ENCODE measurements at regions not wholly inside any gene's neighbourhood (a gene's known extent, or its start where the extent isn't known, plus 50 kb on each side); places are given as distances from the start of the nearest gene placed in this dataset.
A peak's percentile ranks its signal among the peaks of the same experiment; 100 is the strongest.

- peak; percentile 82 for TF ChIP-seq USF2 (IDR thresholded peaks at IDR 0.05; ENCODE audit: low read depth, low read length)
- TF ChIP-seq USF2 (CRISPR knock-in tag; IDR thresholded peaks at IDR 0.05; ENCODE audit: borderline replicate concordance) = no peak
Observed at GRCh38 chr17:45688353-45688752, 95.8 kb upstream of the CRHR1 start (continued).

- POLR2A ChIA-PET = no interaction called here
- H3K9ac ChIP-seq (ENCODE audit: insufficient read depth, low read depth, low read length) = no peak overlapping the region
- H3K4me2 ChIP-seq (ENCODE audit: low read depth, low read length) = no peak overlapping the region
- CTCF ChIA-PET (ENCODE audit: low intra/inter-chr PET ratio, low total read pairs) = no interaction called here
- H3K4me1 ChIP-seq (ENCODE audit: insufficient read depth, low read length) = no peaks in the 10 kb centered on the region
- H2AFZ ChIP-seq (ENCODE audit: low read length) = no peak overlapping the region
- H3K4me3 ChIP-seq (replicated peaks in 1 of 3; ENCODE audit: insufficient read depth in 1 of 3, low read depth in 2 of 3, low read length in 3 of 3) = no peak overlapping the region
- FAIRE-seq (no peak), DNase-seq (ENCODE audit: low spot score) (no peak), ATAC-seq (no peak)
- H3K9me3 ChIP-seq (ENCODE audit: low read length) = no peaks in the 10 kb centered on the region
- BruUV-seq (replicated peaks) = no TSS peak
- in situ Hi-C loops (cut with HindIII; ENCODE audit: extremely low pct_ligation_motif_present, low pct_unique_long_range_greater_than_20kb) = no loop called here
- H3K36me3 ChIP-seq (replicated peaks in 1 of 2; ENCODE audit: control insufficient read depth in 1 of 2, insufficient read depth in 2 of 2, low read length in 2 of 2) = no peaks in the 10 kb centered on the region
- intact Hi-C loops (cut with micrococcal nuclease; ENCODE audit: unreplicated experiment) = no loop called here
- H3K79me2 ChIP-seq (ENCODE audit: insufficient read depth, low read length) = no peaks in the 10 kb centered on the region
- H3K27me3 ChIP-seq (ENCODE audit: control insufficient read depth in 1 of 2, insufficient read depth in 2 of 2, low read length in 2 of 2) = peaks cover 11 to 67% of the 10 kb centered on the region in 2 experiments
- no peaks in the 10 kb centered on the region; the same call in 1 of the 2 replicates for H4K20me1 ChIP-seq (ENCODE audit: insufficient read depth, low read length)
- 25% methylated on average over 7 of the region's 7 CpGs for WGBS (ENCODE audit: low lambda C conversion rate)
- H3K27ac ChIP-seq (ENCODE audit: extremely low read length, insufficient read depth, low read length) = no peak overlapping the region
- TF ChIP-seq ASH2L (IDR thresholded peaks at IDR 0.05; ENCODE audit: insufficient read length, low read depth, low read length) = no peak
- TF ChIP-seq MNT (IDR thresholded peaks at IDR 0.05) = peak; percentile 85
- no peak for TF ChIP-seq HBP1 (CRISPR knock-in tag; IDR thresholded peaks at IDR 0.05; ENCODE audit: low read depth)
Observed at GRCh38 chr17:45688820-45689219, 95.3 kb upstream of the CRHR1 start.
